ENCODE measurements at regions not wholly inside any gene's neighbourhood (a gene's known extent, or its start where the extent isn't known, plus 50 kb on each side); places are given as distances from the start of the nearest gene placed in this dataset.

- Histone ChIP-seq H3F3A (ENCODE audit: insufficient read depth, low read depth) (no peaks in the 10 kb centered on the region), H2AFZ (no peak overlapping the region), H4K20me1 (ENCODE audit: insufficient read depth) (no peaks in the 10 kb centered on the region), H3K9me3 (ENCODE audit: insufficient read depth, low read depth) (no peaks in the 10 kb centered on the region), H3K9me2 (ENCODE audit: insufficient read depth) (no peaks in the 10 kb centered on the region), H3K79me2 (ENCODE audit: low read depth) (no peaks in the 10 kb centered on the region), H3K4me2 (no peak overlapping the region), H3K4me1 (replicated peaks; ENCODE audit: insufficient read depth) (no peaks in the 10 kb centered on the region), H3K4me3 (no peak overlapping the region), H3K36me3 (ENCODE audit: low read depth) (no peaks in the 10 kb centered on the region), H3K27me3 (ENCODE audit: insufficient read depth, low read depth) (no peaks in the 10 kb centered on the region), H3K27ac (no peak overlapping the region)
- no TSS peak for BruUV-seq (replicated peaks)
- intact Hi-C loops (cut with micrococcal nuclease; ENCODE audit: unreplicated experiment): no loop called here
- POLR2A ChIA-PET (ENCODE audit: unreplicated experiment): no interaction called here
- TF ChIP-seq EZH2 (IDR thresholded peaks at IDR 0.05; ENCODE audit: low read depth): no peak
- TF ChIP-seq CTCF (conservative IDR thresholded peaks at IDR 0.05): no peak
- no peak for DNase-seq
- CTCF ChIA-PET: no interaction called here
Measured at GRCh38 chr12:91913651-91914050, 232.0 kb downstream of the BTG1 start.

DNA sequence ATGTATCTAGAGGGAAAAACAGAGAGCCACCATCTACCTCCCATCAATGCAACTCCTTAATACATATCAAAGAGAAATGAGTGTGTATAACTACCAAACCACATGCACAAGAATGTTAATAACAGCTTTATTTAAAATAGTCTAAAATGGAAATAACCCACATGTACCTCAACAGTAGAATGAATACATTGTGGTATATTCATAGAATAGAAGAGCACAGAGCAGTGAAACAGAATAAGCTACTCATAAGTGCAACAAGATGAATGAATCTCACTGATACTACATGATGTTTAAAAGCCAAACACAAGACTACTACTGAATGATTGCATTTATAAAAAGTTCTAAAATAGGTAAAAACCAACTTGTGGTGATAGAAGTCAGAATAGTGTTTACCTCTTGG, 232.5 kb downstream of the BTG1 start:
- Histone ChIP-seq H3K79me2 (ENCODE audit: low read depth) (no peaks in the 10 kb centered on the region), H3F3A (ENCODE audit: insufficient read depth, low read depth) (no peaks in the 10 kb centered on the region), H3K36me3 (ENCODE audit: low read depth) (no peaks in the 10 kb centered on the region), H3K9me3 (ENCODE audit: insufficient read depth, low read depth) (no peaks in the 10 kb centered on the region), H3K4me3 (no peak overlapping the region), H3K4me2 (no peak overlapping the region), H3K4me1 (replicated peaks; ENCODE audit: insufficient read depth) (no peaks in the 10 kb centered on the region), H2AFZ (no peak overlapping the region), H3K27ac (no peak overlapping the region), H3K9me2 (ENCODE audit: insufficient read depth) (no peaks in the 10 kb centered on the region), H3K27me3 (ENCODE audit: insufficient read depth, low read depth) (no peaks in the 10 kb centered on the region), H4K20me1 (ENCODE audit: insufficient read depth) (no peaks in the 10 kb centered on the region)
- intact Hi-C loops (cut with micrococcal nuclease; ENCODE audit: unreplicated experiment): no loop called here
- CTCF ChIA-PET: no interaction called here
- TF ChIP-seq EZH2 (IDR thresholded peaks at IDR 0.05; ENCODE audit: low read depth): no peak
- TF ChIP-seq CTCF (conservative IDR thresholded peaks at IDR 0.05): no peak
- BruUV-seq (replicated peaks): no TSS peak
- POLR2A ChIA-PET (ENCODE audit: unreplicated experiment): no interaction called here
- DNase-seq: no peak

- intact Hi-C loops (cut with micrococcal nuclease; ENCODE audit: unreplicated experiment): no loop called here
- CTCF ChIA-PET: no interaction called here
- no peaks in the 10 kb centered on the region for H3F3A ChIP-seq (ENCODE audit: insufficient read depth, low read depth)
- no peaks in the 10 kb centered on the region for H3K4me1 ChIP-seq (replicated peaks; ENCODE audit: insufficient read depth)
- H3K27ac ChIP-seq: no peak overlapping the region
- TF ChIP-seq EZH2 (IDR thresholded peaks at IDR 0.05; ENCODE audit: low read depth) (no peak), CTCF (conservative IDR thresholded peaks at IDR 0.05) (no peak)
- BruUV-seq (replicated peaks): no TSS peak
- H3K9me3 ChIP-seq (ENCODE audit: insufficient read depth, low read depth): no peaks in the 10 kb centered on the region
- no peaks in the 10 kb centered on the region for H3K79me2 ChIP-seq (ENCODE audit: low read depth)
- no peak for DNase-seq
- no peaks in the 10 kb centered on the region for H3K27me3 ChIP-seq (ENCODE audit: insufficient read depth, low read depth)
- POLR2A ChIA-PET (ENCODE audit: unreplicated experiment): no interaction called here
- no peaks in the 10 kb centered on the region for H3K36me3 ChIP-seq (ENCODE audit: low read depth)
- H2AFZ ChIP-seq: no peak overlapping the region
- no peak overlapping the region for H3K4me3 ChIP-seq
- no peaks in the 10 kb centered on the region for H3K9me2 ChIP-seq (ENCODE audit: insufficient read depth)
- no peak overlapping the region for H3K4me2 ChIP-seq
- no peaks in the 10 kb centered on the region for H4K20me1 ChIP-seq (ENCODE audit: insufficient read depth)
Measured at GRCh38 chr12:91912178-91912577, 233.5 kb downstream of the BTG1 start.

Data from PC-9 (cell line).